ENCODE measurements at regions not wholly inside any gene's neighbourhood (a gene's known extent, or its start where the extent isn't known, plus 50 kb on each side); places are given as distances from the start of the nearest gene placed in this dataset.

DNA sequence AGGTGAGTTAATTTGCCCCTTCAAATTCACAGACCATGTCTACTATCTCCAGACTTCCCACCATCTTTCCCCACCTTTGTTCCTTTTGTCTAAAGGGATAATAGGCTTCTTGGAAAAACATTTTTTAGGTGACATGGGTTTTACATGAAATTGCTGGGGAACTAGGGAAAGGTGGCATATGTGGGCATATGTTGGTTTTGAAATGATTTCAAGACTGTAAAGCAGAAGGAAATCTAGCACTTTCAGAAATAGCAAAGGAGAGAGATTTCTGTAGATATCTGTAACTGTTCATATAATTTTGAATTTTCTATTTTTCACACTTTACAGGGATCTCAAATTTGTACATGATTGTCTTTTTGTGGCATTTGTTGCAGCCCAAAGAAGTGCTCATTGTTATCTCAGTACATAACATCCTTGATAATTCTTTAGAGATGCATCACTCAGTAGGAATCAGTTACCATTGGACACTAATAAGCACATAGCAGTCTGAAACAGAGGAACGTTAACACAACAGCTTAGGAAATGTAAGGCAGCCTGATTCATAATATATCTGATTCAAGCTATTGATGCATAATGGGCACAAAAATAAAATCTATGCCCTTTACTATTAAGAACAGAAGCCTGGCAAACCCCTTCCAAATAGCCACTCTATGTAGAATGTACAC is 659.7 kb downstream of the CENPC start:
- TF ChIP-seq, protein P1, sequence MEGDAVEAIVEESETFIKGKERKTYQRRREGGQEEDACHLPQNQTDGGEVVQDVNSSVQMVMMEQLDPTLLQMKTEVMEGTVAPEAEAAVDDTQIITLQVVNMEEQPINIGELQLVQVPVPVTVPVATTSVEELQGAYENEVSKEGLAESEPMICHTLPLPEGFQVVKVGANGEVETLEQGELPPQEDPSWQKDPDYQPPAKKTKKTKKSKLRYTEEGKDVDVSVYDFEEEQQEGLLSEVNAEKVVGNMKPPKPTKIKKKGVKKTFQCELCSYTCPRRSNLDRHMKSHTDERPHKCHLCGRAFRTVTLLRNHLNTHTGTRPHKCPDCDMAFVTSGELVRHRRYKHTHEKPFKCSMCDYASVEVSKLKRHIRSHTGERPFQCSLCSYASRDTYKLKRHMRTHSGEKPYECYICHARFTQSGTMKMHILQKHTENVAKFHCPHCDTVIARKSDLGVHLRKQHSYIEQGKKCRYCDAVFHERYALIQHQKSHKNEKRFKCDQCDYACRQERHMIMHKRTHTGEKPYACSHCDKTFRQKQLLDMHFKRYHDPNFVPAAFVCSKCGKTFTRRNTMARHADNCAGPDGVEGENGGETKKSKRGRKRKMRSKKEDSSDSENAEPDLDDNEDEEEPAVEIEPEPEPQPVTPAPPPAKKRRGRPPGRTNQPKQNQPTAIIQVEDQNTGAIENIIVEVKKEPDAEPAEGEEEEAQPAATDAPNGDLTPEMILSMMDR (optimal IDR thresholded peaks at IDR 0.05 in 1 of 3, IDR thresholded peaks at IDR 0.05 in 1 of 3, conservative IDR thresholded peaks at IDR 0.05 in 1 of 3; ENCODE audit: extremely low read depth in 1 of 3, insufficient read depth in 2 of 3, low read length in 3 of 3): no peak
- TF ChIP-seq EZH2 (IDR thresholded peaks at IDR 0.05; ENCODE audit: low read length): no peak

All from keratinocyte (primary cell).